GM19035 (cell line): ENCODE measurements at regions not wholly inside any gene's neighbourhood (a gene's known extent, or its start where the extent isn't known, plus 50 kb on each side); places are given as distances from the start of the nearest gene placed in this dataset.
"Not testable (repeated sequence)": the region's sequence is repeated elsewhere in the genome, so short reads cannot be mapped to it uniquely, and the experiment has no call there.

ENCODE experiments used
- ATAC-seq: cut with Tn5 transposase; IDR thresholded peaks from one replicate; pipeline ENCODE4 v1.9.1; 2021; ENCODE audit not compliant: unreplicated experiment

DNA sequence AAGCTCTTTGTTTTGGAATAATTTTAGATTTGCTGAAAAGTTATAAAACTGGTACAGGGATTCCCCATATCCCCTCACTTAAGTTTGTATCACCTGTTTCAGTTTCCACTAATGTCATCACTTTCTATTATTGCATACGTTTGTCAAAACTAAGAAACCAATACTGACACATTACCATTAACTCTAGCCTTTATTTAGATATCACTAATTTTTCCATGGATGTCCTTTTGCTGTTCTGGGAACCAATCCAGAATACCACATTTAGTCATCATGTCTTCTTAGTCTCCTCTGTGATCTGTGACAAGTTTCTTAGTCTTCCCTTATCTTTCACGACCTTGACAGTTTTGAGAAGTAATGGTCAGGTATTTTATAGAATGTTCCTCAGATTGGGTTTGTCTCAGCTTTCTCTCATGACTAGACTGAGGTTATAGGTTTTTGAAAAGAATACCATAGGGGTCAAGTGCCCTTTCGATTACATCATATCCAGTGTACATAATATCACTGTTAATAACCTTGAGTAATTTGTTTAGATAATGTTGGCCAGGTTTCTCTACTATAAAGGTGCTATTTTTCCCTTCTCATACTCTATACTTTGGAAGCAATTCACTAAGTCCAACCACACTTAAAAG, 51.9 kb upstream of the NMUR2 start:
- ATAC-seq: no peak

DNA sequence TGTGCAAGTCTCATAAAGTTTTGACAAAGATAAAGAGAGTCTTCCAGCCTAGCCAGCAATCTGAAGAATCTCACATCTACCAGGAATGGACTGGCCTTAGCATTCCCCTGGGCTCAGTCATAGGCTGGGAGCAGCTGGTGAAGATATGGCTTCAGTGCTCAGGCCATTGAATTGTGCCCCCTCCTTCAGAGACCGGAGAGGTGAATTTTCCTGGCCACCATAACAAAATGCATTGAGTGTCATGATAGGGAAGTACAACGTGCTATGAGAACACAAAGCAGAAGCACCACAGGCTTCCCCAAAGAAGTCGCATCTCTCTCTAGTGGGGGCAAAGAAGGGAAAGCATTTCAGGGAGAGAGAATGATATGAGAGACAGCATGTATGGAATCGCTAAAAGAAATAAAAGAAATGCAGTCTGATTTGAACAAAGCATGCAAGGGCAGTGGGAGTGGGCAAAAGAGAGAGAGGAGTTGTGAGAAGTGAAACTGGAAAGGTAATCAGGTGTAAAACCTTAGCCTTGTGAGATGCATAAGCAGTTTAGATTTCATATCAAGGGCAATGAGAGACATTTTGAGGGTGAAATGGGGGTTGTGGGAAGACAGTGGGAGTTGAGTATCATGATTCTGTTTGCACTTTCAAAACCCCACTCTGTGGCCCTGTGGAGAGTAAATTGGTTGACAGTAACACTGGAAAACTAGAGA, 57.1 kb upstream of the NMUR2 start:
- ATAC-seq: peak; percentile 85

DNA sequence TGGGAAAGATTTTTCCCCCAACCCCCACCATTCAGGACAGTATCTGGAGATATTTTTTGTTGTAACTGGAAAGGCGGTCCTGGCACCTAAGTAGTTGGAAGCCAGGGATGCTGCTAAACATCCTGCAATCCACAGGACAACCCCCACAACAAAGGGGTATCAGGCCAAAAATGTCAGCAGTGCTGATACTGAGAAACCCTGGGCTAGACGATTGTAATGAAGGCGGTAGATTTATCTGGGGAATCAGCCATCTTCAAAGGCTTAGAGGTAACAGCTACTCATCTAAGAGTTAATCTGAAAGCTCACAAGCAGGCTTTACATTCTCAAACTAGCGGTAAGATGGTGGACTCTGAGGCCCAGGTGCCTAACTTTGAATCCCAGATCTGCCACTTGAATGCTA, 59.0 kb upstream of the NMUR2 start:
- no peak for ATAC-seq

DNA sequence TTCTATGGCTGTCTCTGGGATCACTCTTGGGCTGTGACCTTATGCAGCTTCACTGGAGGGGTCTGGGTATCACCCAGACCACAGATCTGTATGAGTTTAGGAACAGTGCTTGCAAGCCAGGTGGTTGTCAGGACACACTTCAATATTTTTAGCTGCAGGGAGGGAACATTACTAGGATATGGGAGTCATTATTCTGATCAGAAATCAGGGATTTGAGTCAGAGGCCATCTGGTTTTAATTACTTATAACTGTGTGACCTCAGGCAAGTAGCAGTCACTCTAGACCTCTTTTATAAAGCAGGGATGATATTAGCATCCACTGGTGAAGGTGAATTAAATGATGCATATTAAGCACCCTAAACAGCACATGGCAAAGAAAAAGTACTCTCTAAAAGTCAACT, 60.1 kb upstream of the NMUR2 start:
- no peak for ATAC-seq

DNA sequence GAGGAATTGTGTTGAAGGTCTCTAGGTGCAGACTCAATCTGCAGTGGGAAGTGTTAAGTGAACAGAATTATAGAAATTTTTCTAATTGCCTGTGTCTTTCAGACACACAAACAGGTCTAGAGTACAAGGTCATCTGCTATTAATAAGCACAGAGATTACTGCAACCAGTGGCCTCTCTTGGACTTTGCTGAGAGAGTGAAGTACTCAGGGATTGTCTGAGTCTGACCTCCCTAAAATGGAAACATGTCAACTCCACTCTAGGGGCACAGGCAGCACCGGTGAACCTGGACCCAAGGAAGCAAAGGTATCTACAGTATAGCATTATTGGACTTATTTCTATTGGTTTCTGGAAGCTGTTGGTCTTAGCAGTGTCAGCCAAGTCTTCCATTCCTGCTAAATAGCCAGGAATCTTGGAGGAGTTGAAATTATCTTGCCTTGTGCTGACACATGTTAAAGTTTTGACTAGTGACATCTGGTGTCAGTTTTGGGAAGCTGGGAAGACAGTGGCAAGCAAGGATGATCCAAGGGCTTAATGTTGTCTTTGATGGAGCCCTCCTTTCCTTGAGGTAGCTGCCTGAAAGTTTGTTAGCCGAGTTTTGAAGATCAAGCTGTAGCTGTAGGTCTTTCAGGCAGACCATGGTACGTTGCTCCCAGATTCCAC, 61.1 kb upstream of the NMUR2 start:
- no peak for ATAC-seq

DNA sequence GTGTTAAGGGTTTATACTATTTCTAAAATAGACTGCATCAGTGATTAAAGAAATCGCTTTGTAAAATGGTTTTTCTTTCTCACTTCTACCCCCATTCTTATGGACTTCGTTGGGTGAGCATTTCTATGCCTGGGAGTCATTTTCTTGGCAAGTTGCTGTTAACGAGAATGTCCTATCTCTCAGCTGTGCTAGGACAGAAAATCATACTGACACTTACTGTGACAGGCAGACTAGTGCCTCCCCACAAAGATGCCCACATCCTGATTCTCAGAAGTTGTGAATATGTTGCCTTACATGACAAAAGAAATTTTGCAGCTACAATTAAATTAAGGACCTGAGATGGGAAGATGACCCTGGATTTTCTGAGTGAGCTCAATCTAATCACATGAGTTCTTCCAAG, 65.1 kb upstream of the NMUR2 start:
- no peak for ATAC-seq

DNA sequence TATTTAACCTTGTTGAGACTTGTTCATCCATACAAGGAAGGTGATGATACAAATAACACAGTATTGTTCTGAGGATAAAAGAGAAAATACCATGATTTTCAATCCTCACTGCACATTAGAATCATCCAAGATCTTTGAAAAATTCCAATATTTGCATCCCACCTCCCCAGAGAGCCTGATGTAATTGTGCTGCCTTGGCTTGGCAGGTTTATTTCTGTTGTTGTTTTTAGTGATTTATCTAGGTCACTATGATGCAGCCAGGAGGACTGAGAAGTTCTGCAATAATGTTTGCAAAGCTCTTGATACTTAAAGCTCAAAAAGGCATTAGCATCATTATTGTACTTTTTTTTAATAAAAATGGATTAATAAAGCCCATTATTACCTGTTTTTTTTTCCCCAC, 67.0 kb upstream of the NMUR2 start:
- ATAC-seq: no peak

DNA sequence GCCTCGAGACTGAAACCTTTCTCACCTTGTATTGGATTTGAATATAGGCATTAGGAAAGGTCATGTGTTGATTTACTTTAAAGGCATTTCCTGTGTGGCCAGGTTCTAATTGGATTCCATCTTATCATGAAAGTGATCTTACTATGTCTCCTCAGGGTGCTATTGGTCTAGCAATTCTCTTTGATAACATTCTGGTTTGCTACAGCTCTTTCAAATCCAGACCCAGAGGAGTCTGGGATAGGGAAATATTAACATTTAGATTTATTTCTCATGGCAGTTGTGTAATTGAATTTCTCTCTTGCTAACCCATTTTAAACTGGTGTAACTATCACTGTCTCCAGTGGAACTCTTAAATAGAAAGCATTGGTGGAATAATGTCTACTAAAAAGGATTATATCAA, 69.9 kb upstream of the NMUR2 start:
- ATAC-seq: no peak

DNA sequence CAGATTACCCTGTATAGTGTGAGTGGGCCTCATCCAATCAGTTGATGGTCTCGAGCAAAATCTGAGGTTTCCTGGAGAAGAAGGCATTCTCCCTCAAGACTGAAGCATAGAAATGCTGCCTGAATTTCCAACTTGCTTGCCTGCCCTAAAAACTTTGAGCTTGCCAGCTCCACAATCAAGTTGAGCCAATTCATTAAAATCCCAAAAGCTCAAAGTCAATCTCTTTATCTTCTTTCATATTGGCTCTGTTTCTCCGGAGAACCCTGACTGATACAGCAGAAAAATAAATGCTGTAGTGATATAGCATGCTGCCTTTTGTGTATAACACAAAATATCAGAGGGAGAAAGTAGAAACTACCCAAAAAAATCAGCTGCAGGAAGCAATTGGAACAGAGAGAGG, 72.5 kb upstream of the NMUR2 start:
- no peak for ATAC-seq

DNA sequence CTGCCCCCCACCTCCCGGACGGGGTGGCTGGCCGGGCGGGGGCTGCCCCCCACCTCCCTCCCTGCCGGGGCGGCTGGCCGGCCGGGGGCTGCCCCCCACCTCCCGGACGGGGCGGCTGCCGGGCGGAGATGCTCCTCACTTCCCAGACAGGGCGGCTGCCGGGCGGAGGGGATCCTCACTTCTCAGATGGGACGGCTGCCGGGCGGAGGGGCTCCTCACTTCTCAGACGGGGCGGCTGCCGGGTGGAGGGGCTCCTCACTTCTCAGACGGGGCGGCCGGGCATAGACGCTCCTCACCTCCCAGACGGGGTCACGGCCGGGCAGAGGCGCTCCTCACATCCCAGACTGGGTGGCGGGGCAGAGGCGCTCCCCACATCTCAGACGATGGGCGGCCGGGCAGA, 74.8 kb upstream of the NMUR2 start:
- not testable (repeated sequence) for ATAC-seq

DNA sequence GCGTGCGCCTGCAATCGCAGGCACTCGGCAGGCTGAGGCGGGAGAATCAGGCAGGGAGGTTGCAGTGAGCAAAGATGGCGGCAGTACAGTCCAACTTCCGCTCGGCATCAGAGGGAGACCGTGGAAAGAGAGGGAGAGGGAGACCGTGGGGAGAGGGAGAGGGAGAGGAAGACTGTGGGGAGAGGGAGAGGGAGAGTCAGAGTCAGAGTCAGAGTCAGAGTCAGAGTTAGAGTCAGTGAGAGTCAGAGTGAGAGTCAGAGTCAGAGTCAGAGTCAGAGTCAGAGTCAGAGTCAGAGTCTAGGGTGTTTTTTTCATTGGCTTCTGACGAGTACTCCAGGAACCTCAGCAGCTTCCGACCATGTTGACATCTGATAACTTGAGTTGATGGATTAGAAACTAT, 75.6 kb upstream of the NMUR2 start:
- peak; percentile 99 for ATAC-seq

DNA sequence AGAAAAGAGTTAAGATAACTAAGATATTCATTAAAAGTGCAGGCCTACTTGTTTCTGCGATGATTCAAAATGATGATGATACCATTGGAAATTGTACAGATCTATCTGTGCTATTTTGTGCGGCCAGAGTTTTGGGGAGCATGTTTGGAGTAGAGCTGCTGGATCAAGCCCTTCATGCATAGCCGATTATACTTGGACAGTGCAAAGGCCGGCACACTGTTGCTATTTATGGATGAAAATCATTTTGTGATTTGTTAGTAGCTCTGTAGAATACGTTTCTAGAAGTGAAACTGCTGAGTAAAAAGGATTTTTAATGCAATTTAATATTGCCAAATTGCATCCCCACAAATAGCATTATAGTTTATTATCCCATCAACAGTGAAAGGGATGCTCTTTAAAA, 82.1 kb upstream of the NMUR2 start:
- no peak for ATAC-seq

DNA sequence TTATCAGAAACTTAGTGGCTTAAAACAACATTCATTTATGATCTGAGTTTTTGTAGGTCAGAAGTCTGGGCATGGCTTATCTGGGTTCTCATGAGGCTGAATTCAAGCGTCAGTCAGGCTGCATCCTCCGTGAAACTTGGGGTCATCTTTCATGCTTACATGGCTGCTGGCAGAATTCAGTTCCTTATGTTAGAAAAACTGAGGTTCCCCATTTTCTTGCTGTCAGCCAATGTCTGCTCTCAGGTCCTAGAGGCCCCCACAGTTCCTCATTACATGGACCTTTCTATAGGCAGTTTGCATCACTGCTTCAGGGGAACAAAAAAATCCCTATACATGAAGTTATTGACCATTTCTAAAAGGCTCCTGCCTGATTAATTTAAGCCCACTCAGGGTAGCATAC, 83.8 kb upstream of the NMUR2 start:
- no peak for ATAC-seq

DNA sequence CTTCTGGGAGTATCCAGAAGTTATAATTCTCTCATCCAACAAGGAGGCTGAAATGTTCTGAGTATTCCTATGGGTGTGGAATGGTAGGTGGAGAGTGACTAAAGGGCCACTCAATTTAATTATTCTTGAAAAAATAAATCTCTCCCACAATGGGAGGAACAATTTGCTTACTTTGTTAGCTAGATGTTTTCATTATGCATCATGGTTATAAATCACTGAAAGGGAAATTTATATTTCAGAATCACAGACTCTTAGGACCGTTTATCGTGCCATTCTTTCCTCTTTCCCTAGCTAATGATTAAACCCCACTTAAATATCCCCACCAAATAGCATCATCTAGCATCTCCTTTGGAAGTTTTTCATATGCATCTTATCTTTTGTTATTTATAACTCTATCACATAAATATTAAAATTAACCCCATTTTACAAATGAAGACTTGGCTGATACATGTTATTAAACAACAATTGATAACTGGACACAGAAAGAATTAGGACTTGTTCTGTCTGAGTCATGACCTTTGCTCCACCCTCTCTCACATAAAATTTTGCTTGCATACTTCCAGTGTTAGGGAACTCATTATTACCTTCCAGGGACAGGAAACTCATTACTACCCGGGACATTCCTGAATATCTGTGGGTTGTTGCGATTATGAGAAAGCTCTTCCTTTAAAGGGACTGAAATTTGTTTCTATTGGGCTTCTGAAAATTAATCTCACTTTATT, 94.9 kb upstream of the NMUR2 start:
- ATAC-seq: no peak

DNA sequence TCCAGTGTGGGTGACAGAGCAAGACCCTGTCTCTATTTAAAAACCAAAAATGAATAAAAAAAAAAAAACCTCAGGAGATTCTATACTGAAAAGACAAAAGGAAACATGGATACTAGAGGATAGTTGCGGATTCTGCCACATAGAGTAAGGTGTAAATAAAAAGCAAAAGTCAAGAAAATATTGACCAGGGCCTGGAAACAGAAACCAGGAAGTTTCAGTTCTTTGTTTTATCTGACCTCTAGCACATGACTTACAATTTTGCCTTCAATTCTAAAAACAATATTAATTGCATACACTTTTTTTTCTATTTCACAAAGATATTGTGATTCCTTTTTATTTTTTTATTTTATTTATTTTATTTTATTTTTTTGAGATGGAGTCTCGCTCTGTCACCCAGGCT, 96.2 kb upstream of the NMUR2 start:
- ATAC-seq: no peak

DNA sequence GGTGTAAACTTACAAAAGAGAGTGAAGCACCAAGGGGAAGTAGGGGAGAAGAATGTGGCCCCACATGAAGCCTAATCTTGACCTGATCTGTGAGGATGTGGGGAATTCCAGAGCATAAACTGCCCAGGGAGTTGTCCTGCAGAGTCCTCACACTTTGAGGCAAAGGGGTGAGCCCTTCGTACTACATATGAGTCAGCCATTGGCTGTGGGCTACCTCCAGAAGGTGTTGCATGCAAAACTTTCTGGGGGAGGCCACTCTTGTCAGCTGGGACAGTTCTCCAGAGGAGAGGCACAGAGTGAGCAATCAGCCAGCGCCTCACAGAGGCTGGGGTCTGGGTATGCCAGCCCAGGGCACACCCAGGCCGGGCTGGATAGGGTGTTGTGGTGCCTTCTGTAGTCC, 98.1 kb upstream of the NMUR2 start:
- no peak for ATAC-seq

DNA sequence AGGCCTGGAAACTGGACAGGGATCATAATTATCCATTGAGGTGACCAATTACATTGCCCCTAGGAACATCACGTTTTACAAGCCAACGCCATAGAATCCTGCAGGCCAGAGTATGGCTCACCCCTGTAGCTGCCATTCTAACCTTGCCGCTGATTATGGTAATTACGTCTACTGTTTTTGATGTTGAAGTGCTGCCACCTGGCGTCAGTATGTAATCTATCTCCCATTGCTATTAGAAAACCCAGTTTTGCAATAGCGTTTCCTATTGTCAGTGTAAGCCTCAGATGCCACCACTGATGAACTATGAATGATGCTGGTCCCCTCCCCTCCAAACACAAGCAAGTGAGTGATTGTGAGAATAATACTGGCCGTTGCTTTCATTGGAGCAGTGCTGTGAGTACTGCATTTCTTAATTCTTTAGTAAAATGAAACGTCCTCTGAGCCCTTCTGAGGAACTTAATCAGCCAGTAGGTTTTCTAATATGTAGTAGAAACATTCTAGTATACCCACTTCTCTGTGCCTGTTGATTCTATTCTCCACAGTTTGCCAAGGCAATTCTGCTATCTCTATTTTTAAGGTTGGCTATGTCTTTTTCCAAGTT, 100.5 kb upstream of the NMUR2 start:
- peak; percentile 94 for ATAC-seq

DNA sequence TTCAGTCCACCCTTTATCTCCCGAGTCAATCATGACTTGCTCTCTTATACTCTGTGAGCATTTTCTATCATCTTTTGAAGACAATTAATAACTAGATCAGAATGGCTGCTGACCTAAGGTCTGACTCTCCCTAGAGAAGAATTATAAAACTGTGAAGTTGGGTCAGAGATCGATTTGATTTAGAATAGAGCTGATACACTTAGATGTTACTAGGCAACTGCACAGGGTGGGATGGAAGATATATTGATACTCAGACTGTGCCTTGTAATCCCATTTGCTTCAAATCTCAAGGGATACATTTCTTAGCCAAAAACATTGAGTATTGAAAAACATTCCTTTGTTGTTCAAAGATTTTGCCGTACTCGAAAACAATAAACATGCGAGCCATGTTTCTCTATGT, 106.0 kb upstream of the NMUR2 start:
- no peak for ATAC-seq

DNA sequence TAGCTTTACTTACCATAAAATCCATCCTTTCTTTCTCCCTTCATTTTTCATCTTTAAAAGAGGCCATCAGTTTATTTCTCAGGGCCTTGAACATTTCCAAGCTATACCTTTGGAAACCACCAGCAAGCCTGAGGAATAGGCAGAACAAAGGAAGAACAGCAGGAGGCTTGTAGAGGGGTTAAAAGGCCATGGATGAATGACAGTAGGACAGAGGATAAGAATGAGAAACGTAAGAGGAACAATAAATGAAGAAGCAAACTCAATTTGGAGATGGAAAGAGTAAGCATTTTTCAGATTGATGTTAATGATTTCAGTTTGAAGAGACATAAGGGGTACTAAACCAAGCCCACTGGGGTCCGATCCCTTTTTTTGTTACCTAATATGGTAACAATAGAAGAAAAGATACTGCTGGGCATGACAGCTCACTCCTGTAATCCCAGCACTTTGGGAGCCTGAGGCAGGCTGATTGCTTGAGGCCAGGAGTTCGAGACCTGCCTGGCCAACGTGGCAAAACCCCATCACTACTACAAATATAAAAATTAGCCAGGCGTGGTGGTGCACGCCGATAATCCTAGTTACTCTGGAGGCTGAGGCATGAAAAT, 106.6 kb upstream of the NMUR2 start:
- no peak for ATAC-seq

DNA sequence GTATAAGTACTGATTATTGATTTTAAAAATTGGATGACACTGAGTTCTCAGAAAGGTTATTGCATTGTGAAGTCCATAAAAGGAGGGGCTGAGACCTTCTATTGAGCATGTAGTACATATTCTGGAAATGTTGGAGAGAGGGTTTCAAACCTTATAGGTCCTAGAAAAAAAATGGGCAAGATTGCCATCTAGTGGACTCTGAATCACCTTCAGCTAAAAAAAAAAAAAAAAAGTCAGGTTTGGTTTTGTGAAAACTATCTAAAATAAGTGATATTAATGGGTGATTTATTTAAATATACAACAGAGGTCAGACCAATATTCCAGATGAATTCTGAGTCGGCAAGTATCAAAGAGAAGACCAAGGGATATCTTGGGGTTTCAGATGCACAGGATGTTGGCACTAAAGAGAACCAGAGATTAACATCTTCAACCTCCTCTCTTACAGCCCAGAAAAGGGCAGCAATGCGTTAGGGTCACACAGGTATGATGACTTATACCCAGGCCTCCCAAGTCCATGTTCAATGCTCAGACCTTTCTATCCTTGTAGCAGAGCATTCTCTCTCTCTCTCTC, 109.8 kb upstream of the NMUR2 start:
- ATAC-seq: peak; percentile 72

DNA sequence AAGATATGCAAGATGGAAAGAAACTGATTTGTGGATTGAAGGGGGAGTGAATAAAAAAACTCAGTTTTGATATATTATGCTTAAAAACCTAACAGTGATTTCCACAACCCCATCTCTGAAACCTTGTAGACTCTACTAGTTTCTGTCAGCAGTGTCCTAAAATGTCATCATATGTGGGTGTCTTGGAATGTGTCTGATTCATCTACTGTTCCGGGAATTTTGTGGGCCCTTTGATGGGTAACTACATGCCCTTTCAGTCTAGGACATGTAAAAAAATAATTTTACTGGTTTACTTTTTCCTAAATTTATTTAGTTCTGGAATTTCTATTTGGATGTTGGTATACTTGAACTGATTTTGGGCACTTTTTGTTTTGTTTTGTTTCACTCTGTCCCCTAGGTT, 118.9 kb upstream of the NMUR2 start:
- no peak for ATAC-seq
